Skeletal muscle satellite cell (primary cell): ENCODE measurements at regions not wholly inside any gene's neighbourhood (a gene's known extent, or its start where the extent isn't known, plus 50 kb on each side); places are given as distances from the start of the nearest gene placed in this dataset.

Source experiments
- H3K27me3 ChIP-seq: 2 replicates; pipeline ENCODE4 v1.7.0; 2013; ENCODE audit warnings: low read length; ENCODE audit not compliant: control insufficient read depth, insufficient read depth
- H3K36me3 ChIP-seq: 2 replicates; pipeline ENCODE4 v1.7.0; 2013; ENCODE audit warnings: mild to moderate bottlenecking, control low read depth, low read length; ENCODE audit not compliant: insufficient read depth
- H3K4me1 ChIP-seq: 2 replicates; pipeline ENCODE4 v1.7.0; 2013; ENCODE audit warnings: low read length; ENCODE audit not compliant: control insufficient read depth, insufficient read depth
- H3K4me2 ChIP-seq: 2 replicates; pipeline ENCODE4 v1.7.0; 2013; ENCODE audit warnings: mild to moderate bottlenecking, low read length
- H3K4me3 ChIP-seq: 2 replicates; pipeline ENCODE4 v1.7.0; 2013; ENCODE audit warnings: low read length
- H3K9ac ChIP-seq: 2 replicates; pipeline ENCODE4 v1.7.0; 2013; ENCODE audit warnings: mild to moderate bottlenecking, low read depth, low read length, moderate library complexity
- H3K9me3 ChIP-seq: replicated peaks from 2 replicates; pipeline ENCODE4 v1.7.0; 2013; ENCODE audit warnings: mild to moderate bottlenecking, control low read depth, low read length

DNA sequence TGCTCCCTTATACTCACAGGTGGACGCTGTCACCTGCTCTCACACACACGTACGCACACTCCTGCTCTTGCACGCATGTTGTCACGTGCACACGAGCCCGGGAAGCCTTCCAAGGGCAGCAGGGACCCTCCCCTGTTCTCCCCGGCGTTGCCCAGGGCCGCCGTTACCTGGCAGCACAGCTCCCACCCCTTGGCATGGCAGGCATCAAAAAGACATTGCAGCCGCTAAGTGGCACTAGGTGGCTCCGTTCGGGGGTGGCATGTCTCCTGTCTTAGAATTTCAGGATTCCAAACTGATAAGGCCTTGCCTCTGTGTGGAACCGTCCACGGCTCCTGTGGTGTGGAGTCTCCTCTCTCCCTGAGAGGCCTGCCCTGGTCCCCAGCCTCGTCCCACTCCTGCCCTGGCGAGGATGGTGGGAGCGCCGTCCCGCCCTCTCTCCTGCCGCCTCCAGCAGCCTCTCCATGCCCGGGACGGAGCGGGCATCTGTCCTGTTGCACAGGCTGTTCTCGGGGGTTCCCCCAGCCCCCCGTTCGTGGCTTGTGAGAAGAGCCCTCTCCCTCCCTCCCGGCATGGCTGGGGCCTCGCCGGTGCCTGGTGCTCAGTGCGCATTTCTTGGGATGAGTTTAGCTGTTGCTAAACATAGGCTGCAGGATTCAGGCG lies 126.7 kb upstream of the GSE1 start:
- Histone ChIP-seq H3K4me2 (no peak overlapping the region), H3K4me3 (no peak overlapping the region), H3K4me1 (no peaks in the 10 kb centered on the region), H3K36me3 (no peaks in the 10 kb centered on the region), H3K9me3 (no peaks in the 10 kb centered on the region), H3K27me3 (no peaks in the 10 kb centered on the region), H3K9ac (no peak overlapping the region)

DNA sequence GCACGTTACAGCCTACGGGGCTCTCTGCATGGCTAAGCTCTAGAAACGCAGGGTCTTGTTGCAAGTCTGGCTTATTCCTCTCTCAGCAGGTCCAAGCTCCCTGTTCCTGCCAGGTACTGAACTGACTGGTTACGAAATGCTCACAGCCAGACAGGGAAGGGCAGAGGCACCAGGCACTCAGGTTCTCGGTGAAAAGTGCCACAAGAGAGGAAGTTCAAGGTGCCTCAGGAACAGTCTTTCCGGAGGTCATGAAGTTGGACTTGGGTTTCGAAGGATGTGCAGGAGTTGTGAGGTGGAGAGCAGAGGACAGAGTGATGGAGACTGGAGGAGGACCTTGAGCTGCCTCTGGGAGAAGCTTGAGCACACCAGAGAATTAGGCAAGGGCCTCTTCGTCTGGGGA lies 124.7 kb upstream of the GSE1 start:
- Histone ChIP-seq H3K4me3 (no peak overlapping the region), H3K9me3 (no peaks in the 10 kb centered on the region), H3K4me1 (no peaks in the 10 kb centered on the region), H3K36me3 (no peaks in the 10 kb centered on the region), H3K4me2 (no peak overlapping the region), H3K9ac (no peak overlapping the region), H3K27me3 (no peaks in the 10 kb centered on the region)

DNA sequence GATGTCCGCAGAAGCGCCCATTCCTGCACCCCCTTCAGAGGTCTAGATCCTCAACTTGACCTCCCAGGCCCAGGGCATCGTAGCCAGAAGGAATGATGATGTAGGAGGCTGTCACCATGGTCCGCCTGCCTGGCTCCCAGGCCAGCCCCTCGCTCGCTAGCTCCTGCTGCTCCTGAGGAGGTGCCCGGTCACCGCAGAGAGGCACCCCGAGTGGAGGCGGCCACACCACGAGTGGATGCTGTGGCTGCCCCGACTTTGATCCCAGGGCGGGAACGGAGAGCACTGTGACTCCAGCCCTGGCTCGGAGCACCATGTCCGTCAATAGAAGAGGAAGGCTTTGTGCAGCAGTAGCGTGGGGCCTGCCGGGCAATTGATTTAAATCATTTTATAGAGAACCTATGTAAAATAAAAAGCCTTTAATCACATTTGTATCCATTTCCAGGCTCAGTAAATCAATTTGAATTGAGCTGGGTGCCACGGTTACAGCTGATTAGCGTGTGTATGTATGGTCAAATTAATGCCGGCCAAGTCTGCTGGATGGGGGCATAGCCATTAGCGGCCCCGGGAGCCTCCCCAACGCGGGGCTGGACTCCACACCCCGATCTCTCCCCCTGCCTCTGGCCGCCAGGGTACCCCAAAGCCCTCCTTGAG lies 122.6 kb upstream of the GSE1 start:
- no peaks in the 10 kb centered on the region for H3K4me1 ChIP-seq
- no peak overlapping the region for H3K9ac ChIP-seq
- H3K36me3 ChIP-seq, result no peaks in the 10 kb centered on the region
- no peak overlapping the region for H3K4me3 ChIP-seq
- H3K27me3 ChIP-seq, result no peaks in the 10 kb centered on the region
- no peak overlapping the region for H3K4me2 ChIP-seq
- no peaks in the 10 kb centered on the region for H3K9me3 ChIP-seq

DNA sequence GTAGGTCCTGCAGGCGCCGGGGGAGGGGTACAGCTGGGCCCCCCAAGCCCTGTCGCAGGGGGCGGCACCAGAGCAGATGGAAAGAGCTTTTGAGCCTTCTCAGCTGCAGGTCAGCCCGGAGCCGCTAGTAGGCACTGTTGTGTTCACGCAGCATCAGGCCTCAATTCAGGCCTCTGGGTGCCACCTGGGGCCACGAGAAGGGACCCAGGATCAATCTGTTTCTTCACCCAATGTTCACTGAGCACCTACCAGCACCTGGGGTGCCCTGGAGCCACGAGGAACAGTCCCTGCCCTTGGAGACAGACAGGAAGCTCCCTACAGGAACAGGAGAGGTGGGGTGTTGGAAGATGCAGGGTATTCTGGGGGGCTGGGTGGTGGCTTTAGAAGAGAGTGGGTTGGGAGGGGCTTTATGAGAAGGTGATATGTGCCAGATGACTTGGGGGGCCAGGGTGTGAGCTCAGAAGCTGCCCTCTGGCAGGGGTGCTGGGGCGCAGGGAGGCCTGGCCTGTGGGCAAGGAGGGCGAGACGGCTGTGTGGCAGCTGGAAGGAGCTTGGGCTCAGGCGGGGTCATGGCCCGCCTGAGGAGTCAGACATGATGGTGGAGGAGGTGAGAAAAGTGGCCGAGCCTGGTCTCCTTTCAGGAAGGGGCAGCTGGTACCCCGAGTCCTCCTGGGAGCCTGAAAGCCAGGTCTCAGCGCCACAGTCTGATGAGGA lies 121.9 kb upstream of the GSE1 start:
- Histone ChIP-seq H3K4me2 (no peak overlapping the region), H3K4me1 (no peaks in the 10 kb centered on the region), H3K36me3 (no peaks in the 10 kb centered on the region), H3K4me3 (no peak overlapping the region), H3K9me3 (no peaks in the 10 kb centered on the region), H3K9ac (no peak overlapping the region), H3K27me3 (no peaks in the 10 kb centered on the region)

DNA sequence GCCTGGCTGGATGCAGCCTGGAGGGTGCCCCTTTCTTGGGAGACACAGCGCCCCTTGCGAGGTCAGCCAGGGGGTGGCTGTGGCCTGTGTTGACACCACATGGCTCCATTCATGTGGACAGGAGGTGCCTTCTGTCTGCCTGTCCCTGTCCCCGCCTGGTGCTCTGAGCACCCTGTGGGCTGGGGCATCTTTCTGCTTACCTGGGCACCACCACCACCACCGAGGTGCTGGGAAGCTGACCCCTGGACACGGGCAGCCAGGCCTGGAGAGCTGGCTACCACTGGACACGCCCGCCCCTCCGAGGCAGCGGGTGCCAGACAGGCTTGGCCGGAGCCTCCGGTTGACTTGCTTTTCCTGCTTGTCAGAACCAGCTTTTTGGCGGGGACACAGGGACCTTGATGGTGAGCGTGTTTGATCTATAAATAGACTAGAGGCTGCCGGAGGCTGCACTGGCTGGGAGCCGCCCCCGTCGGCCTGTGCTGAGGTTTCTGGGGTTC lies 121.3 kb upstream of the GSE1 start:
- Histone ChIP-seq H3K9ac (no peak overlapping the region), H3K4me2 (no peak overlapping the region), H3K4me3 (no peak overlapping the region), H3K4me1 (no peaks in the 10 kb centered on the region), H3K9me3 (no peaks in the 10 kb centered on the region), H3K27me3 (no peaks in the 10 kb centered on the region), H3K36me3 (no peaks in the 10 kb centered on the region)

DNA sequence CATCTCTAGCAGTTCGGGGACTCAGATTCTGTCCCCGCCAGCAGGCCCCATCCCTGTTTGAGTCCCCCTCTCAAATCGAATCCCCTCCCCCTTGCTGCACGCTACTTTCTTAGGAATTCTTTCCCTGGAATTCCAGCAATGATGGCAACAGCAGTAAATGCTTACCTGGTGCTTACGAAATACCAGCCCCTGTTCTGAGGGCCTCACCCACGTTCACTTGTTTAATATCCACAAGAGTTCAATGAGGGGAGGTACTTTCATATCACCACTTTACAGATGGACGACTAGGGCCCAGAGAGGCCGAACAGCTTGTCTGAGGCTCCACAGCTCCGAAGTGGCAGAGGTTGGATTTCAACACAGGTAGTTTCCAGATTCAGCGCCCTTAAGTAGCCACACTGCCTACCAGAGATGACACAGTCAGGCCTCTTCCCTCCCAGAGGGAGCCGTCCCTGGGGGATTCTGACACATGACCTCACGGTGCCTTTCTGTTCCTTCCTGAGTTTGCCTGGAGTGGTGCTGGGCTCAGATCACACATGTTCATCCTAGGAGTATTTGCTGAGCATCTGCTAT lies 120.7 kb upstream of the GSE1 start:
- H3K4me3 ChIP-seq, result no peak overlapping the region
- H3K9ac ChIP-seq, result no peak overlapping the region
- H3K27me3 ChIP-seq, result no peaks in the 10 kb centered on the region
- no peaks in the 10 kb centered on the region for H3K9me3 ChIP-seq
- H3K4me1 ChIP-seq, result no peaks in the 10 kb centered on the region
- no peak overlapping the region for H3K4me2 ChIP-seq
- H3K36me3 ChIP-seq, result no peaks in the 10 kb centered on the region

DNA sequence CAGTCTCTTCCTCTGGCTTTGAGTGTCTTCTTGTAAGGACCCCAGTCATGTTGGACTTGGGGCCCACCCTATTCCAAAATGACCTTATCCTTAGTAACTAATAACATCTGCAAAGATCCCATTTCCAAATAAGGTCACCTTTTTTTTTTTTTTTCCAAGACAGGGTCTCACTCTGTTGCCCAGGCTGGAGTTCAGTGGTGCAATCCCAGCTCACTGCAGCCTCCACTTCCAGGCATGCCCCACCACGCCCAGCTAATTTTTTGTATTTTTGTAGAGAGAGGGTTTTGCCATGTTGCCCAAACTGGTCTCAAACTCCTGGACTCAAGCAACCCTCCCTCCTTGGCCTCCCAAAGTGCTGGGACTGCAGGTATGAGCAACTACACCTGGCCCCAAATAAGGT lies 118.8 kb upstream of the GSE1 start:
- H3K27me3 ChIP-seq, result no peaks in the 10 kb centered on the region
- no peaks in the 10 kb centered on the region for H3K36me3 ChIP-seq
- no peaks in the 10 kb centered on the region for H3K4me1 ChIP-seq

DNA sequence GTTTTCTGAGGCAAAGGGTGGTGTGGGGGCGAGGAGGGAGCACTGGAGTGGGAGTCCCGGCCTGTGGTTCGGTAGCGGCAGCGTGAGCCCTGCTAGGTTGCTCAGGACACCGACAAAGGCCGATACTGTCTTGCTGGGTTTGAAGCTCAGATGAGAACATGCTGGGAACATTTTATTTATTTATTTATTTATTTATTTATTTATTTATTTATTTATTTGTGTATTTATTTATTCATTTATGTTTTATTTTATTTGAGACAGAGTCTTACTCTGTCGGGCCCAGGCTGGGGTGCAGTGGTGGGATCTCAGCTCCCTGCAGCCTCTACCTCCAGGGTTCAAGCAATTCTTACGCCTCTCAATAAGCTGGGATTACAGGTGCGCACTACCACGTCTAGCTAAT lies 117.9 kb upstream of the GSE1 start:
- Histone ChIP-seq H3K9ac (no peak overlapping the region), H3K36me3 (no peaks in the 10 kb centered on the region), H3K4me1 (no peaks in the 10 kb centered on the region), H3K9me3 (no peaks in the 10 kb centered on the region), H3K27me3 (no peaks in the 10 kb centered on the region), H3K4me3 (no peak overlapping the region), H3K4me2 (no peak overlapping the region)

More for the DNA sequence above, 118.8 kb upstream of the GSE1 start:
- Histone ChIP-seq H3K4me3 (no peak overlapping the region), H3K9ac (no peak overlapping the region), H3K9me3 (no peaks in the 10 kb centered on the region), H3K4me2 (no peak overlapping the region)

DNA sequence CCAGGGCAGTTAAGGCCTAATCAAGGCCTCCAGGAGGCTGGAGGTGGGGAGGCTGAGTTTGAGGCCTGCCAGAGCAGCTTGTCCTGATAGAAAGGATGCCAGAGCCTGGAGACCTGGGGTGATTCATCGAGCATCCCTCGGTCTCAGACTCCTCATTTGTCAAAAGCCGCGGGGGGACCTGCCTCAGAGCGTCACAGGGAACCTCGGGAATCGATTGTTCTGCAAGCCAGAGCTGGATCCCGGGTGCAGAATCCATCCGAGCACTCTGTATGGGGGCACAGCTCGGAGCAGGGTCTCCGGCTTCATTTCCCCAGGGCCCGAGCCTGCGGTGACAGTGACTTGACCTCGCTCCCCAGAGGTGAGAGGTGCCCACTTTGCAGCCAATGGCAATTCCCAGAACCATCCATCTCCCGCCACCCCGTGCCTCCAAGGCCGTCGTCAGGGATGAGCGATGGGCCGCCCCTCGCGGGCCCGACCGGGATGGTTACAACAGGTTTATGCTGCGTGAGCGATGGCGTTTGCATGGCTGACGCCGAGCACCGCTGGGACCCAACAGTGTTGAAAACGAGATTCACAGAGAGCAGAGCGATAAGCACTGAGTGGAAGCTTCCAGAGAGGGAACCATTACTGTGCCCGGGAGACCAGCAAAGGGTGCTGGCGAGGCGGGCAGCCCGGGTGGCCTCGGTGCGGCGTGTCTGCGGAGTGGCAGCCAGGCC lies 117.1 kb upstream of the GSE1 start:
- no peak overlapping the region for H3K4me3 ChIP-seq
- no peaks in the 10 kb centered on the region for H3K4me1 ChIP-seq
- no peaks in the 10 kb centered on the region for H3K9me3 ChIP-seq
- no peak overlapping the region for H3K9ac ChIP-seq
- no peaks in the 10 kb centered on the region for H3K27me3 ChIP-seq
- H3K4me2 ChIP-seq, result no peak overlapping the region
- no peaks in the 10 kb centered on the region for H3K36me3 ChIP-seq

DNA sequence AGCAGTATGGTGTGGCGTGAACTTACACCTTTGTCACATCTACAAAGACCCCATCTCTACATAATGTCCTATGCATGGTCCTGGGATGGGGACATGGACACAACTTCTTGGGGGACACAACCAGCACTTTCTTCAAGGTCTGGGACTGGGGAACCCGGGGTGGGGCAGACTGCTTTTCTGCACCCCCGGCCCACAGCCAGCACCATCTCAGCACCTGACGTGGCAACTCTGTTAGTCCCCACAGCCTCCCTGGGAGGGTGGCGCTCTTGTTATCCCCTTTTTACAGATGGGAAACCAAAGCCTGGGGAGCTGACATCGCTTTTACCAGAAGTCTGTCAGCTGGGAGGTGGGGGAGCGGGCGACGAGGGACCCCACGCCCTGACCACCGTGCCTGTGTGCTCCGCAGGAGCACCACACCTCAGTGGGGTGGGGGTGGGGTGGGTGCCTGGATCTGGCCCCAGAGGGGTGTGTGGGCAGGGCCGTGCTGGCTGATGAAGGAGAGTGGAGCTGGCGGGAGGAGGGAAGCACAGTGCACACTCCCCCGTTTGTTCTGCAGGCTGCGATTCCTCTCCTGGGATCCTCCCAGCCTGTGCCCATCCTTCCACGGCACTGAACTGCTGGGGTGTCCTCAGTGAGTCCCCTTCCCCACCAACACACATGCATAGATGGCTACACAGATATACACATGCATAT lies 115.4 kb upstream of the GSE1 start:
- Histone ChIP-seq H3K27me3 (no peaks in the 10 kb centered on the region), H3K36me3 (no peaks in the 10 kb centered on the region), H3K4me3 (no peak overlapping the region), H3K9me3 (no peaks in the 10 kb centered on the region), H3K4me2 (no peak overlapping the region), H3K4me1 (no peaks in the 10 kb centered on the region), H3K9ac (no peak overlapping the region)

DNA sequence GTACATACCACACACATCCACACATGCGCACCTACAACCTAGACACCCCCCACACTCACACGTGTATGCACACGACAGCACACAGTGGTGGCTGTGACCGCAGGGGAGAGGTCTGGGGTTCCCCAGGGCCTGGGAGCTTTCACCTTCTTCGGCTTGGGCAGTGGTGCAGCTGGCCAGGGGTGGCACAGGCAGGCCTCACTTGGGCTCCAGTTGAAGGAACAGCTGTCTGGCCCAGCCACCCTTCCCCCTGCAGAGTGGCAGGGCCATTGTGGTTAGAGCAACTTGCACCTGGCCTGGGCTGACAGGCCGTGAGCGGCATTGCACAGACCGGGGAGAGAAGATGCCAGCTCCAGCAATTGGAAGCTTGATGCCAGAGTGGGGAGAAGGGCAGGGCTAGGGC lies 114.5 kb upstream of the GSE1 start:
- Histone ChIP-seq H3K9ac (no peak overlapping the region), H3K9me3 (no peaks in the 10 kb centered on the region), H3K4me1 (no peaks in the 10 kb centered on the region), H3K36me3 (no peaks in the 10 kb centered on the region), H3K4me2 (no peak overlapping the region), H3K27me3 (no peaks in the 10 kb centered on the region), H3K4me3 (no peak overlapping the region)
